ENCODE measurements at regions not wholly inside any gene's neighbourhood (a gene's known extent, or its start where the extent isn't known, plus 50 kb on each side); places are given as distances from the start of the nearest gene placed in this dataset.
A peak's percentile ranks its signal among the peaks of the same experiment; 100 is the strongest.
"Not testable (repeated sequence)": the region's sequence is repeated elsewhere in the genome, so short reads cannot be mapped to it uniquely, and the experiment has no call there.

DNA sequence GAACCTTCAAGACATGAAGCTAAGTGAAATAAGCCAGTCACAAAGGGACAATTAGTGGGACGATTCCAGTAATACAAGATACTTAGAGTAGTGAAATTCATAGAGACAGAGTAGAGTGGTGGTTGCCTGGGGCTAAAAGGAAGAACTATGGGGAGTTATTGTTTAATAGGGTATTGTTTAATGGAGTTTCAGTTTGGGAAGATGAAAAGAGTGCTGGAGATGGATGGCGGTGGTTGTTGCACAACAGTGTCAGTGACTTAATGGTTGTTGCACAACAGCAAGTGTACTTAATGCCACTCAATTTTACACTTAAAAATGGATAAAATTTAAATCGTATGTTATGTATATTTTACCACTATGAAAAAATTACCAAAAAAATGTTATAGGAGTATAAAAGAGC is 209.7 kb upstream of the TENT5A start:
- no peaks in the 10 kb centered on the region for H3K27me3 ChIP-seq

DNA sequence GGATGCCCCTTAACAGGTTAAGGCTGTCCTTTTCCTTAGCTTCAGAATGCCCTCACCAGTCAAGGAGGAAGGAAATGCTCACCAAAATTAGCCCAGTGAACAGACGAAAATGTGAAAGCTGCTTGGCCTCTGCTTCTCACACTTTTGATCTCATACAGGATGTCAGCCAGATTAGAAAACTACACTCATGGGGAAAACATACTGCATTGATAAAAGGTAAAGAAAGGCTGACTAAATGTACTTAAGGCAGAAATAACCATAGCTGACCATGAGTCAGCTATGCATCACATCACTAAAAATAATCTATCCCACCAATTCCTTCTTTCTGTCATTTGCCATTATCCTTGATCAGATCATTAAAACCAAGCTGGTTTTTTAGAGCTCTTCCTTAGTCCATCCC is 198.4 kb upstream of the TENT5A start:
- no peaks in the 10 kb centered on the region for H3K27me3 ChIP-seq
- H3K9me3 ChIP-seq (ENCODE audit: low read depth): no peaks in the 10 kb centered on the region
- DNase-seq (ENCODE audit: low read depth in 1 of 2, low spot score in 1 of 2): no peak
- TF ChIP-seq, protein P1, sequence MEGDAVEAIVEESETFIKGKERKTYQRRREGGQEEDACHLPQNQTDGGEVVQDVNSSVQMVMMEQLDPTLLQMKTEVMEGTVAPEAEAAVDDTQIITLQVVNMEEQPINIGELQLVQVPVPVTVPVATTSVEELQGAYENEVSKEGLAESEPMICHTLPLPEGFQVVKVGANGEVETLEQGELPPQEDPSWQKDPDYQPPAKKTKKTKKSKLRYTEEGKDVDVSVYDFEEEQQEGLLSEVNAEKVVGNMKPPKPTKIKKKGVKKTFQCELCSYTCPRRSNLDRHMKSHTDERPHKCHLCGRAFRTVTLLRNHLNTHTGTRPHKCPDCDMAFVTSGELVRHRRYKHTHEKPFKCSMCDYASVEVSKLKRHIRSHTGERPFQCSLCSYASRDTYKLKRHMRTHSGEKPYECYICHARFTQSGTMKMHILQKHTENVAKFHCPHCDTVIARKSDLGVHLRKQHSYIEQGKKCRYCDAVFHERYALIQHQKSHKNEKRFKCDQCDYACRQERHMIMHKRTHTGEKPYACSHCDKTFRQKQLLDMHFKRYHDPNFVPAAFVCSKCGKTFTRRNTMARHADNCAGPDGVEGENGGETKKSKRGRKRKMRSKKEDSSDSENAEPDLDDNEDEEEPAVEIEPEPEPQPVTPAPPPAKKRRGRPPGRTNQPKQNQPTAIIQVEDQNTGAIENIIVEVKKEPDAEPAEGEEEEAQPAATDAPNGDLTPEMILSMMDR (IDR thresholded peaks at IDR 0.05; ENCODE audit: low read depth, low read length): no peak
- no peaks in the 10 kb centered on the region for H3K4me1 ChIP-seq (ENCODE audit: low read depth)
- no peak overlapping the region for H3K4me3 ChIP-seq
- no peaks in the 10 kb centered on the region for H3K36me3 ChIP-seq
- H3K27ac ChIP-seq: no peak overlapping the region

More for the DNA sequence above, 209.7 kb upstream of the TENT5A start:
- TF ChIP-seq, protein P1 (IDR thresholded peaks at IDR 0.05; ENCODE audit: low read depth, low read length): no peak
- Histone ChIP-seq H3K9me3 (ENCODE audit: low read depth) (no peaks in the 10 kb centered on the region), H3K27ac (no peak overlapping the region), H3K36me3 (no peaks in the 10 kb centered on the region), H3K4me3 (no peak overlapping the region), H3K4me1 (ENCODE audit: low read depth) (no peaks in the 10 kb centered on the region)
- peak in 1 of 2 donors; percentile 52 for DNase-seq (ENCODE audit: low read depth in 1 of 2, low spot score in 1 of 2)

DNA sequence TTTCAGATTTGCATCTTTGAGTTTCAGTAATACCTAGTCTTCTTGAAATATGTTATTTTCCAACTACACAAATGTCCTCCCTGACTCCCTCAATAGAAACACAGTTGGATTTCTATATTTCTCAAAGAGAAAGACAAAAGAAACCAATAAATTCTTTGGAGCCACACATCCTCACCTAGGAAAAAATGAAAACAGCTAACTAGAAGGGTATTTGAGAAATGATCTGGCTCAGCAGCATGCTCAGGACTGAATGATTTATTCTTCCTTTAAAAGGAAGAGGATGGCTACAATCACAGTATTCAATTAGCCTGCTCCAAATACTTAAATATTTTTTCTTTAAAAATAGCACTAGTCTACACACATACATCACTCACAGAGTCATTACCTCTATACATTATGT is 196.4 kb upstream of the TENT5A start:
- TF ChIP-seq, protein P1 (IDR thresholded peaks at IDR 0.05; ENCODE audit: low read depth, low read length): no peak
- Histone ChIP-seq H3K27me3 (no peaks in the 10 kb centered on the region), H3K27ac (no peak overlapping the region), H3K4me3 (no peak overlapping the region), H3K36me3 (no peaks in the 10 kb centered on the region), H3K4me1 (ENCODE audit: low read depth) (no peaks in the 10 kb centered on the region), H3K9me3 (ENCODE audit: low read depth) (no peaks in the 10 kb centered on the region)
- DNase-seq (ENCODE audit: low read depth in 1 of 2, low spot score in 1 of 2): no peak

DNA sequence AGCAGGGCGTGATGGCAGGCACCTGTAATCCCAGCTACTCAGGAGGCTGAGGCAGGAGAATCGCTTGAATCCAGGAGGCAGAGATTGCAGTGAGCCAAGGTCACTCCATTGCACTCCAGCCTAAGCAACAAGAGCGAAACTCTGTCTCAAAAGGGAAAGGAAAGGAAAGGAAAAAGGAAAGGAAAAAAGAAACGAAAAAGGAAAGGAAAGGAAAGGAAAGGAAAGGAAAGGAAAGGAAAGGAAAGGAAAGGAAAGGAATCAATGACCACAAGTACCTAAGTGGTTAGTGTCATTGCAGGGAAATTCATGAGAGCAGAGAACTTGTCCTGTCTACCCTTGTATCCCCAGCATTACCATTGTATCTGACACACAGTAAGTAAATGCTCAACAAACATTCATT is 195.7 kb upstream of the TENT5A start:
- H3K4me3 ChIP-seq; H3K4me1 ChIP-seq (ENCODE audit: low read depth); H3K27me3 ChIP-seq; H3K9me3 ChIP-seq (ENCODE audit: low read depth); DNase-seq (ENCODE audit: low read depth in 1 of 2, low spot score in 1 of 2); H3K36me3 ChIP-seq; H3K27ac ChIP-seq: not testable (repeated sequence)

DNA sequence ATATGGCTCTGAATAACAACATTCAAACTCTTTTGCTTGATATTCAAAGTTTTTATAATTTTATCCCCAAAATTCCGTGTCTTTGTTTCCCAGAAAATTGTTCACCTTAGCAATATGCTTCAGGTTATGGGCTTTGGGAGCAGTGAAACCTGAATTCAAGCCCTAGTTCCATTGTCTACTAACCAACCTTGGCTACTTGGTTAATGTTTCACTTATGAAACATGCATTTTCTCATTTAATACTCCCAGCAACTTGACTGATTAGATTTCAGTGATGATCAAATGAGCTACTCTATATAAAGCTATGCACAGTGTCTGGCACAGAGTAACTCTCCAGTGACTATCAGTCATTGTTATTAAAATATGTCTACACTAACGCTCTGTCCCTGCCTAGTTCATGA is 192.2 kb upstream of the TENT5A start:
- no peaks in the 10 kb centered on the region for H3K27me3 ChIP-seq
- TF ChIP-seq, protein P1 (IDR thresholded peaks at IDR 0.05; ENCODE audit: low read depth, low read length): no peak
- no peak overlapping the region for H3K27ac ChIP-seq
- DNase-seq (ENCODE audit: low read depth in 1 of 2, low spot score in 1 of 2): no peak
- H3K4me1 ChIP-seq (ENCODE audit: low read depth): no peaks in the 10 kb centered on the region
- no peaks in the 10 kb centered on the region for H3K9me3 ChIP-seq (ENCODE audit: low read depth)
- no peak overlapping the region for H3K4me3 ChIP-seq
- no peaks in the 10 kb centered on the region for H3K36me3 ChIP-seq

DNA sequence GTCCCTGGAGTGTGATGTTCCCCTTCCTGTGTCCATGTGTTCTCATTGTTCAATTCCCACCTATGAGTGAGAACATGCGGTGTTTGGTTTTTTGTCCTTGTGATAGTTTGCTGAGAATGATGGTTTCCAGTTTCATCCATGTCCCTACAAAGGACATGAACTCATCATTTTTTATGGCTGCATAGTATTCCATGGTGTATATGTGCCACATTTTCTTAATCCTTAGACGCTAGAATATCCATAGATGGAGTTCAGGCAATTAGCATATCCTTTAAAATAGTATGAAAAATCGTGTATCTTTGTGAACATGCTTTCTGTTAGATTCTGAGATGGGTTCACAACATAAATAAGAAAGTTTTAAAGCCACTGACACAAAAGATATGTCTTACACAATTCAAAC is 190.4 kb upstream of the TENT5A start:
- not testable (repeated sequence) for H3K36me3 ChIP-seq; H3K9me3 ChIP-seq (ENCODE audit: low read depth); H3K4me3 ChIP-seq; H3K27me3 ChIP-seq; H3K4me1 ChIP-seq (ENCODE audit: low read depth); DNase-seq (ENCODE audit: low read depth in 1 of 2, low spot score in 1 of 2); H3K27ac ChIP-seq

DNA sequence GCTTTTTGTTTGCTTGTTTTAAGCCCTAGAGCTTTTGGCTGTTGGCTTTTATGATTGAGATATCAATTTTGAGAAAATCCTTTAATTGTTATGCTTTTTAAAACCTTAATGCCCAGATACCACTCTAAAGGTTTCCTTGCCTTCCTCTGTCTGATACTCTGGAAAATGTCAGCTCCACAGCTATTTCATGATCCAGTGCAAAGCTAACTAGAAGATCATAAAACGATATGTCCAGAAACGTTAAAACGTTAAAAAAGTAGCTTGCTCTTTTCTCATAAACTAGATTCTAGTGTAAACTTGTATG is 189.5 kb upstream of the TENT5A start:
- Histone ChIP-seq H3K27ac (no peak overlapping the region), H3K36me3 (no peaks in the 10 kb centered on the region), H3K27me3 (no peaks in the 10 kb centered on the region), H3K4me1 (ENCODE audit: low read depth) (no peaks in the 10 kb centered on the region), H3K9me3 (ENCODE audit: low read depth) (no peaks in the 10 kb centered on the region), H3K4me3 (no peak overlapping the region)
- TF ChIP-seq, protein P1 (IDR thresholded peaks at IDR 0.05; ENCODE audit: low read depth, low read length): no peak
- no peak for DNase-seq (ENCODE audit: low read depth in 1 of 2, low spot score in 1 of 2)
